ENCODE measurements at regions not wholly inside any gene's neighbourhood (a gene's known extent, or its start where the extent isn't known, plus 50 kb on each side); places are given as distances from the start of the nearest gene placed in this dataset.
A peak's percentile ranks its signal among the peaks of the same experiment; 100 is the strongest.

DNA sequence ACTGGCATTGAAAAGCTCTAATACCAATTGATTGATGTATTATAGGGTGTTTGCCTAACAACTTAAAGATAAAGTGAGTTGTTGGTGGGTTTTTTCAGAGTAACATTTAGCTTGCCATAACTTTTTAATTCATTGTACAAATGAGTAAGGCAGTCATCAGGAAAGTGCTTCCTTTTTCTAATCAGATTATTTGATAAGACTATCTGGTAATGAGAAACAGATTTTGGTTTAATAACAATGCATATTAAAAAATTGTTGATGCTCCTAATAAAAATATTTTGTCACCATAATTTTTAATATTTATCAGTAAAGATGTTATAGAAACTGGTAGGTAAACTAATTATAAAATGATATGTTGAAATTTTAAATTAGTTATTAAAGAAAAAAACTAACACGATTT is 51.3 kb downstream of the BLTP1 start:
- Histone ChIP-seq H3K4me3 (replicated peaks in 1 of 3) (no peak overlapping the region), H3K36me3 (peaks cover 2 to 16% of the 10 kb centered on the region in 2 donors), H3K9me3 (no peaks in the 10 kb centered on the region), H3K4me1 (peaks cover 8 to 10% of the 10 kb centered on the region in 2 donors), H3K27ac (no peak overlapping the region), H3K27me3 (no peaks in the 10 kb centered on the region)
- intact Hi-C loops (cut with DNase I) = no loop called here
- 96 to 97% methylated on average over 1 of the region's 1 CpG for WGBS, 2 donors
- no peak for TF ChIP-seq POLR2A (IDR thresholded peaks at IDR 0.05)
- TF ChIP-seq CTCF (IDR thresholded peaks at IDR 0.05) = no peak
- DNase-seq = no peak

GRCh38 chr4:122205687-122206086 is 53.6 kb downstream of the BLTP1 start:
- peaks cover 6 to 17% of the 10 kb centered on the region in 2 donors for H3K36me3 ChIP-seq
- intact Hi-C loops (cut with DNase I) = no loop called here
- H3K9me3 ChIP-seq = no peaks in the 10 kb centered on the region
- H3K27ac ChIP-seq = no peak overlapping the region
- no peak for DNase-seq
- no peak for TF ChIP-seq CTCF (IDR thresholded peaks at IDR 0.05)
- no peaks in the 10 kb centered on the region for H3K27me3 ChIP-seq
- peaks cover 8 to 10% of the 10 kb centered on the region in 2 donors for H3K4me1 ChIP-seq
- no peak overlapping the region for H3K4me3 ChIP-seq (replicated peaks in 1 of 3)
- 69 to 81% methylated on average over 1 of the region's 1 CpG for WGBS, 2 donors

GRCh38 chr4:122212880-122213279 is 60.7 kb downstream of the BLTP1 start:
- H3K4me1 ChIP-seq = no peaks in the 10 kb centered on the region
- no peak overlapping the region for H3K27ac ChIP-seq
- H3K36me3 ChIP-seq = peaks cover 9 to 19% of the 10 kb centered on the region in 2 donors
- no peaks in the 10 kb centered on the region for H3K27me3 ChIP-seq
- intact Hi-C loops (cut with DNase I) = no loop called here
- H3K4me3 ChIP-seq (replicated peaks in 1 of 3) = no peak overlapping the region
- DNase-seq = no peak
- TF ChIP-seq POLR2A (IDR thresholded peaks at IDR 0.05) (no peak), CTCF (IDR thresholded peaks at IDR 0.05) (no peak)
- no peaks in the 10 kb centered on the region for H3K9me3 ChIP-seq
- WGBS, 2 donors = 94 to 99% methylated on average over 3 of the region's 3 CpGs

GRCh38 chr4:122218762-122219161 is 66.6 kb downstream of the BLTP1 start:
- Histone ChIP-seq H3K36me3 (peaks cover 12 to 23% of the 10 kb centered on the region in 2 donors), H3K27ac (no peak overlapping the region), H3K4me3 (replicated peaks in 1 of 3) (no peak overlapping the region), H3K27me3 (no peaks in the 10 kb centered on the region), H3K4me1 (no peaks in the 10 kb centered on the region), H3K9me3 (no peaks in the 10 kb centered on the region)
- DNase-seq = no peak
- intact Hi-C loops (cut with DNase I) = no loop called here
- 29% methylated on average over 1 of the region's 1 CpG for WGBS, 2 donors
- TF ChIP-seq POLR2A (IDR thresholded peaks at IDR 0.05) (no peak), CTCF (IDR thresholded peaks at IDR 0.05) (peak in 4 of 6 experiments; percentile 11 to 58 (median 51))

DNA sequence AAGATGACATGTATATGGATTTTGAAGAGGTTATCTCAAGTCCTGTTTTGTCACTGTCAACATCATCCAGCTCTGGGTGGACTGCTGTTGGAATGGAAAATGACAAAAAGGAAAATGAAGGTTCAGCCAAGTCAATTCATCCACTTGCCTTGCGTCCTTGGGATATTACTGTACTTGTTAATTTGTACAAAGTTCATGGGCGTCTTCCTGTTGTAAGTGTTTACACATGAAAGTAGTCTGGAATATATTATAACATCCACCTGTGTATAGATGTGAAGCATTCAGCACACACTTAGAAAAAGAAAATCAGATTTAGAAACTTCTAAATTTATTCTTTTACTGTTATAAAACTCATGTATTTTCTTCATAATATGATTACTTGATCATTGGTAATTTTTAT is 67.2 kb downstream of the BLTP1 start:
- no peak overlapping the region for H3K4me3 ChIP-seq (replicated peaks in 1 of 3)
- H3K36me3 ChIP-seq = peaks cover 12 to 23% of the 10 kb centered on the region in 2 donors
- TF ChIP-seq POLR2A (IDR thresholded peaks at IDR 0.05) = no peak
- TF ChIP-seq CTCF (IDR thresholded peaks at IDR 0.05) = no peak
- no peaks in the 10 kb centered on the region for H3K4me1 ChIP-seq
- no peak overlapping the region for H3K27ac ChIP-seq
- intact Hi-C loops (cut with DNase I) = no loop called here
- WGBS, 2 donors = 86 to 96% methylated on average over 2 of the region's 2 CpGs
- no peaks in the 10 kb centered on the region for H3K27me3 ChIP-seq
- no peaks in the 10 kb centered on the region for H3K9me3 ChIP-seq
- DNase-seq = no peak

Data from thyroid gland (tissue), 4 donors.